ENCODE measurements at regions not wholly inside any gene's neighbourhood (a gene's known extent, or its start where the extent isn't known, plus 50 kb on each side); places are given as distances from the start of the nearest gene placed in this dataset.

DNA sequence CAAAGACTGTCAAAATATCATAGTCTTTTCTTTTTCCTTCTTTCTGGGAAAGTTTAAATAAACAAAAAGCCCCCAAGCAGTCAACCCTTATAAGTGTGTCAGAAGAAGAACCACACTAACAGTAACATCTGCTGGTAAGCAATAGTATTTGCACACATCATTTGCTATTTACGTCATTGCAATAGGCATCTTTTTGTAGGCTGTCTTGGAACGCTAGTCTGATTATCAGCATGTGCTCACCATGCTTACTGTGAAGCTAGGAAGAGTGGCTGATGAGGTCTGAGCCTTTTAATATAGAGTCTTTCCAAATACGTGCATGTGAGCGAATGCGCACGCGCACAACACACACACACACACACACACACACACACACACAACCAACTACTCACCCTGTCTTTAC lies 599.0 kb upstream of the TPK1 start:
- TF ChIP-seq POLR2A (IDR thresholded peaks at IDR 0.05; ENCODE audit: low read depth, low read length), result no peak
- no peak for TF ChIP-seq MAZ (IDR thresholded peaks at IDR 0.05; ENCODE audit: borderline replicate concordance, low read depth, low read length)
- TF ChIP-seq MXI1 (IDR thresholded peaks at IDR 0.05; ENCODE audit: borderline replicate concordance, low read depth, low read length), result no peak
- TF ChIP-seq, protein P1, sequence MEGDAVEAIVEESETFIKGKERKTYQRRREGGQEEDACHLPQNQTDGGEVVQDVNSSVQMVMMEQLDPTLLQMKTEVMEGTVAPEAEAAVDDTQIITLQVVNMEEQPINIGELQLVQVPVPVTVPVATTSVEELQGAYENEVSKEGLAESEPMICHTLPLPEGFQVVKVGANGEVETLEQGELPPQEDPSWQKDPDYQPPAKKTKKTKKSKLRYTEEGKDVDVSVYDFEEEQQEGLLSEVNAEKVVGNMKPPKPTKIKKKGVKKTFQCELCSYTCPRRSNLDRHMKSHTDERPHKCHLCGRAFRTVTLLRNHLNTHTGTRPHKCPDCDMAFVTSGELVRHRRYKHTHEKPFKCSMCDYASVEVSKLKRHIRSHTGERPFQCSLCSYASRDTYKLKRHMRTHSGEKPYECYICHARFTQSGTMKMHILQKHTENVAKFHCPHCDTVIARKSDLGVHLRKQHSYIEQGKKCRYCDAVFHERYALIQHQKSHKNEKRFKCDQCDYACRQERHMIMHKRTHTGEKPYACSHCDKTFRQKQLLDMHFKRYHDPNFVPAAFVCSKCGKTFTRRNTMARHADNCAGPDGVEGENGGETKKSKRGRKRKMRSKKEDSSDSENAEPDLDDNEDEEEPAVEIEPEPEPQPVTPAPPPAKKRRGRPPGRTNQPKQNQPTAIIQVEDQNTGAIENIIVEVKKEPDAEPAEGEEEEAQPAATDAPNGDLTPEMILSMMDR (conservative IDR thresholded peaks at IDR 0.05; ENCODE audit: low read depth, low read length), result no peak
- TF ChIP-seq SMC3 (IDR thresholded peaks at IDR 0.05; ENCODE audit: low read depth, low read length), result no peak
- no peak for TF ChIP-seq RAD21 (IDR thresholded peaks at IDR 0.05; ENCODE audit: low read length)
- TF ChIP-seq RCOR1 (IDR thresholded peaks at IDR 0.05; ENCODE audit: insufficient replicate concordance, low read length), result no peak
- TF ChIP-seq USF2 (IDR thresholded peaks at IDR 0.05; ENCODE audit: low read depth, low read length), result no peak
- TF ChIP-seq CEBPB (IDR thresholded peaks at IDR 0.05; ENCODE audit: low read depth, low read length), result no peak
- TF ChIP-seq MAFK (IDR thresholded peaks at IDR 0.05; ENCODE audit: low read depth, low read length), result no peak

Data from IMR-90 (cell line).